Epithelial cell of esophagus (primary cell): ENCODE measurements at regions not wholly inside any gene's neighbourhood (a gene's known extent, or its start where the extent isn't known, plus 50 kb on each side); places are given as distances from the start of the nearest gene placed in this dataset.

Experiments
- DNase-seq: peaks from one replicate; pipeline ENCODE4 v3.0.0; 2010; ENCODE audit warnings: low read depth
- H3K4me3 ChIP-seq: 2 replicates; pipeline ENCODE4 v1.5.1; 2011; ENCODE audit warnings: mild to moderate bottlenecking, low read length, control low read depth
- TF ChIP-seq, protein P1 (sequence below): IDR thresholded peaks from 2 replicates; pipeline ENCODE4 v1.5.1; 2011; ENCODE audit warnings: low read depth, mild to moderate bottlenecking, low read length, control low read depth, inconsistent platforms; ENCODE audit not compliant: insufficient read depth; ENCODE audit errors: missing control alignments

- H3K4me3 ChIP-seq: no peak overlapping the region
- TF ChIP-seq, protein P1, sequence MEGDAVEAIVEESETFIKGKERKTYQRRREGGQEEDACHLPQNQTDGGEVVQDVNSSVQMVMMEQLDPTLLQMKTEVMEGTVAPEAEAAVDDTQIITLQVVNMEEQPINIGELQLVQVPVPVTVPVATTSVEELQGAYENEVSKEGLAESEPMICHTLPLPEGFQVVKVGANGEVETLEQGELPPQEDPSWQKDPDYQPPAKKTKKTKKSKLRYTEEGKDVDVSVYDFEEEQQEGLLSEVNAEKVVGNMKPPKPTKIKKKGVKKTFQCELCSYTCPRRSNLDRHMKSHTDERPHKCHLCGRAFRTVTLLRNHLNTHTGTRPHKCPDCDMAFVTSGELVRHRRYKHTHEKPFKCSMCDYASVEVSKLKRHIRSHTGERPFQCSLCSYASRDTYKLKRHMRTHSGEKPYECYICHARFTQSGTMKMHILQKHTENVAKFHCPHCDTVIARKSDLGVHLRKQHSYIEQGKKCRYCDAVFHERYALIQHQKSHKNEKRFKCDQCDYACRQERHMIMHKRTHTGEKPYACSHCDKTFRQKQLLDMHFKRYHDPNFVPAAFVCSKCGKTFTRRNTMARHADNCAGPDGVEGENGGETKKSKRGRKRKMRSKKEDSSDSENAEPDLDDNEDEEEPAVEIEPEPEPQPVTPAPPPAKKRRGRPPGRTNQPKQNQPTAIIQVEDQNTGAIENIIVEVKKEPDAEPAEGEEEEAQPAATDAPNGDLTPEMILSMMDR: no peak
- DNase-seq: no peak
Measured at GRCh38 chr7:91564101-91564500, 299.9 kb downstream of the FZD1 start.

DNA sequence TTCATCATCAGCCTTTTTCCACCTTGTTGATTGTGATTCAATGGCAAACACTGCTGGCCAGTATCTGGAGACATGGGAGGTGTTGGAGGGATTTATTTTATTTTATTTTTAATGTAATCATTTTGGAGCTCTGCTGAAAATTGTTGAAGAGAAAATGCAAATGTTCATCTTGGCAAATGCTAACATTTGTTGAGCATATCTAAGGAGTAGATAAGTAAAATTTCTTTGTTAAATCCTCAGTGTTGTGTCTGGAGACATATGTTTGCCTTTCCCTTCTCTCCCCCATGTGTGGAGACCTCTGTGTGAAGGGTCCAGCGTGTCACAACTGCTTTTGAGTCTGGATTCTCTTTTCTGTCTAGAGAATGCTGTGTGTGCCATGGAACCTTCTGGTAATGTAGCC, 300.3 kb downstream of the FZD1 start:
- TF ChIP-seq, protein P1: no peak
- H3K4me3 ChIP-seq: no peak overlapping the region
- DNase-seq: no peak

DNA sequence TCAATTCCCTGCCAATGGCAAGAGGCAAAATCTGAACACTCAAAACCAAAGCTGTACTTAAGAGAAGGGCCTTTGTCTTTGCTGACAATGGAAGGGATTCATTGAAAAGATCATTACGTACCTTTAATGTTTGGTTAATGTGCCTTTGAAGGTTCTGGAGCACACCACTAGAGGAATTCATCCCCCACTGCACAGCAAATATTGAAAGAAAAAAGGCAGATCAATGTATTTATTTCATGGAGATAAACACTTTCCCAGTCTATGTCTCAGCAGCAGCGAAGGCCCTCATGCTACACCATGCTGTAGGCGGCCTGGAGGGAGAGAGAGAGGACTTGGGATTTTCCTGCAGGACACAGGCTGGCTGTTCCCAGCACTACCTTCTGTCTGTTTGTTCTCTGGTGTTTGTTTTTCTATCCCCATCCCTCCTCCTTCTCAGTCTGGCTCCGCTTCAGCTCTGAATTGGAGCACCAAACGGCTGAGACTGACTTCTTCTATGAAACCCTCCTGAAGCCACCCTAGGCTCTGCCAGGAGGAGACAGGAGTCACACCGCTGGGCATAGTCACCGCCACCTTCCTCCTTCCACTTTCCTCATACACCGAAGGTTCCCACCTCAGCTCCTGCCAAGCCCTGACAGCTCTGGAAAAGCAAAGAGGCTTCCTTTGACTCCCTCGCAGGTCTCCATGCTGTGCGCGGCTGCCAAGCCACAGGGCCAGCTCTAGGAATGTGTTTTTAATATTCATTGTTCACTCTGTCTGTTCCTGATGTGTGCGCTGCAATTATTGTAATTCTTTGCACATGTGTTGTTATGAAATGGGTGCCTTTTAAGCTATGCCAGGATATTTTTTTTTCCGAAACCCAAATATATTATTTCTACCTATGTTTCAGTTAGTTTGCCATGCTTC, 301.5 kb downstream of the FZD1 start:
- DNase-seq: peak; percentile 13
- TF ChIP-seq, protein P1: no peak
- H3K4me3 ChIP-seq: no peak overlapping the region

DNA sequence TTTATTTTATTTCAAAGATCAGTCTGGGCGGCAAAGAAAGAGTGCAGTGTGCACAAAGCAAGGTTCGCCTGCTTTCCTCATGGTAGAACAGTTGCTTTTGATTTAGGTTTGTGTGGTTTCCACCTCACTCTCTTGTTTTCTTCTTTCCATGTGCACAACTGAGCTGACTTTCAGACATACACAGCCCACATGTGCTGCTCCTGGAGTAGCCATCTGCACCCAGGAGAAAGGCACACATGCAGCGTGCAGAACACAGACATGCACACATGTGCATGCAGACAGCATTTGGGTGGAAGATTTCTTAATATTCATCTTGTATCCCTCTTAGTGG, 302.1 kb downstream of the FZD1 start:
- TF ChIP-seq, protein P1: no peak
- DNase-seq: no peak
- H3K4me3 ChIP-seq: no peak overlapping the region

GRCh38 chr7:91567081-91568012, 303.1 kb downstream of the FZD1 start:
- no peak for DNase-seq
- H3K4me3 ChIP-seq: no peak overlapping the region
- TF ChIP-seq, protein P1: no peak

- TF ChIP-seq, protein P1: no peak
- H3K4me3 ChIP-seq: no peak overlapping the region
- no peak for DNase-seq
Measured at GRCh38 chr7:91568138-91568537, 303.9 kb downstream of the FZD1 start.
